Mucosa of stomach (tissue), 1 donor: ENCODE measurements at regions not wholly inside any gene's neighbourhood (a gene's known extent, or its start where the extent isn't known, plus 50 kb on each side); places are given as distances from the start of the nearest gene placed in this dataset.

Experiments
- H3K27me3 ChIP-seq: one replicate; pipeline ENCODE4 v1.7.0; 2013; ENCODE audit warnings: mild to moderate bottlenecking, low read length; ENCODE audit not compliant: control insufficient read depth, insufficient read depth
- H3K36me3 ChIP-seq: one replicate; pipeline ENCODE4 v1.7.0; 2013; ENCODE audit warnings: low read length; ENCODE audit not compliant: control insufficient read depth, insufficient read depth
- H3K4me1 ChIP-seq: one replicate; pipeline ENCODE4 v1.7.0; 2013; ENCODE audit warnings: mild to moderate bottlenecking, low read length; ENCODE audit not compliant: control insufficient read depth, insufficient read depth
- H3K4me3 ChIP-seq: one replicate; pipeline ENCODE4 v1.7.0; 2013; ENCODE audit warnings: low read length
- H3K9ac ChIP-seq: one replicate; pipeline ENCODE4 v1.7.0; 2013; ENCODE audit warnings: mild to moderate bottlenecking, low read length, moderate library complexity
- H3K9me3 ChIP-seq: one replicate; pipeline ENCODE4 v1.7.0; 2013; ENCODE audit warnings: mild to moderate bottlenecking, low read length, moderate library complexity; ENCODE audit not compliant: control insufficient read depth
- donor health status: Pancreatic carcinoma.

- Histone ChIP-seq H3K4me3 (no peak overlapping the region), H3K9ac (no peak overlapping the region), H3K9me3 (no peaks in the 10 kb centered on the region), H3K36me3 (no peaks in the 10 kb centered on the region), H3K27me3 (no peaks in the 10 kb centered on the region), H3K4me1 (no peaks in the 10 kb centered on the region)
Observed at GRCh38 chr1:198967566-198967965, 328.7 kb downstream of the PTPRC start.

- Histone ChIP-seq H3K9ac (no peak overlapping the region), H3K36me3 (no peaks in the 10 kb centered on the region), H3K4me3 (no peak overlapping the region), H3K27me3 (no peaks in the 10 kb centered on the region), H3K4me1 (no peaks in the 10 kb centered on the region), H3K9me3 (no peaks in the 10 kb centered on the region)
Observed at GRCh38 chr1:198968866-198969265, 330.0 kb downstream of the PTPRC start.

GRCh38 chr1:198969981-198970380, 331.1 kb downstream of the PTPRC start:
- Histone ChIP-seq H3K4me3 (no peak overlapping the region), H3K9me3 (no peaks in the 10 kb centered on the region), H3K27me3 (no peaks in the 10 kb centered on the region)

GRCh38 chr1:198970916-198971315, 332.1 kb downstream of the PTPRC start:
- H3K36me3 ChIP-seq, result no peaks in the 10 kb centered on the region

More at GRCh38 chr1:198969981-198970380, 331.1 kb downstream of the PTPRC start:
- Histone ChIP-seq H3K9ac (no peak overlapping the region), H3K4me1 (no peaks in the 10 kb centered on the region), H3K36me3 (no peaks in the 10 kb centered on the region)

GRCh38 chr1:198977909-198978308, 339.1 kb downstream of the PTPRC start:
- no peaks in the 10 kb centered on the region for H3K27me3 ChIP-seq
- H3K4me3 ChIP-seq, result no peak overlapping the region
- no peaks in the 10 kb centered on the region for H3K36me3 ChIP-seq
- no peaks in the 10 kb centered on the region for H3K9me3 ChIP-seq
- no peak overlapping the region for H3K9ac ChIP-seq
- H3K4me1 ChIP-seq, result no peaks in the 10 kb centered on the region

More at GRCh38 chr1:198970916-198971315, 332.1 kb downstream of the PTPRC start:
- H3K4me1 ChIP-seq, result no peaks in the 10 kb centered on the region
- H3K9ac ChIP-seq, result no peak overlapping the region
- H3K27me3 ChIP-seq, result no peaks in the 10 kb centered on the region
- no peak overlapping the region for H3K4me3 ChIP-seq
- no peaks in the 10 kb centered on the region for H3K9me3 ChIP-seq

- no peaks in the 10 kb centered on the region for H3K27me3 ChIP-seq
- H3K9me3 ChIP-seq, result no peaks in the 10 kb centered on the region
- no peaks in the 10 kb centered on the region for H3K36me3 ChIP-seq
- H3K9ac ChIP-seq, result no peak overlapping the region
- no peak overlapping the region for H3K4me3 ChIP-seq
- H3K4me1 ChIP-seq, result no peaks in the 10 kb centered on the region
Observed at GRCh38 chr1:198978523-198978922, 339.7 kb downstream of the PTPRC start.

- no peaks in the 10 kb centered on the region for H3K27me3 ChIP-seq
- no peaks in the 10 kb centered on the region for H3K9me3 ChIP-seq
- no peak overlapping the region for H3K4me3 ChIP-seq
- H3K4me1 ChIP-seq, result no peaks in the 10 kb centered on the region
- no peaks in the 10 kb centered on the region for H3K36me3 ChIP-seq
- H3K9ac ChIP-seq, result no peak overlapping the region
Observed at GRCh38 chr1:198986036-198986435, 347.2 kb downstream of the PTPRC start.

- Histone ChIP-seq H3K36me3 (no peaks in the 10 kb centered on the region), H3K9me3 (no peaks in the 10 kb centered on the region), H3K9ac (no peak overlapping the region), H3K27me3 (no peaks in the 10 kb centered on the region), H3K4me3 (no peak overlapping the region), H3K4me1 (no peaks in the 10 kb centered on the region)
Observed at GRCh38 chr1:198986442-198986841, 347.6 kb downstream of the PTPRC start.

GRCh38 chr1:199002661-199003060, 363.8 kb downstream of the PTPRC start:
- H3K9ac ChIP-seq, result no peak overlapping the region
- H3K36me3 ChIP-seq, result no peaks in the 10 kb centered on the region
- H3K4me1 ChIP-seq, result no peaks in the 10 kb centered on the region
- H3K4me3 ChIP-seq, result no peak overlapping the region
- no peaks in the 10 kb centered on the region for H3K27me3 ChIP-seq
- H3K9me3 ChIP-seq, result no peaks in the 10 kb centered on the region

GRCh38 chr1:199007423-199007822, 368.6 kb downstream of the PTPRC start:
- H3K27me3 ChIP-seq, result no peaks in the 10 kb centered on the region
- no peaks in the 10 kb centered on the region for H3K9me3 ChIP-seq
- no peak overlapping the region for H3K9ac ChIP-seq
- H3K4me1 ChIP-seq, result no peaks in the 10 kb centered on the region
- no peak overlapping the region for H3K4me3 ChIP-seq
- H3K36me3 ChIP-seq, result no peaks in the 10 kb centered on the region

- H3K9ac ChIP-seq, result no peak overlapping the region
- H3K27me3 ChIP-seq, result no peaks in the 10 kb centered on the region
- no peaks in the 10 kb centered on the region for H3K36me3 ChIP-seq
- H3K4me1 ChIP-seq, result no peaks in the 10 kb centered on the region
- no peak overlapping the region for H3K4me3 ChIP-seq
- no peaks in the 10 kb centered on the region for H3K9me3 ChIP-seq
Observed at GRCh38 chr1:199009447-199009846, 370.6 kb downstream of the PTPRC start.

- H3K27me3 ChIP-seq, result no peaks in the 10 kb centered on the region
- no peak overlapping the region for H3K4me3 ChIP-seq
- no peak overlapping the region for H3K9ac ChIP-seq
- H3K9me3 ChIP-seq, result no peaks in the 10 kb centered on the region
- H3K4me1 ChIP-seq, result no peaks in the 10 kb centered on the region
- H3K36me3 ChIP-seq, result no peaks in the 10 kb centered on the region
Observed at GRCh38 chr1:199010492-199010891, 371.7 kb downstream of the PTPRC start.

- no peaks in the 10 kb centered on the region for H3K9me3 ChIP-seq
- no peaks in the 10 kb centered on the region for H3K27me3 ChIP-seq
- no peak overlapping the region for H3K9ac ChIP-seq
- H3K4me1 ChIP-seq, result no peaks in the 10 kb centered on the region
- no peaks in the 10 kb centered on the region for H3K36me3 ChIP-seq
- no peak overlapping the region for H3K4me3 ChIP-seq
Observed at GRCh38 chr1:199010933-199011332, 372.1 kb downstream of the PTPRC start.
